NCI-H2029 (cell line): ENCODE measurements at regions not wholly inside any gene's neighbourhood (a gene's known extent, or its start where the extent isn't known, plus 50 kb on each side); places are given as distances from the start of the nearest gene placed in this dataset.

ENCODE experiments used
- DNase-seq: peaks from one replicate; lab custom pipeline; 2025; lab: John Stamatoyannopoulos, UW

DNA sequence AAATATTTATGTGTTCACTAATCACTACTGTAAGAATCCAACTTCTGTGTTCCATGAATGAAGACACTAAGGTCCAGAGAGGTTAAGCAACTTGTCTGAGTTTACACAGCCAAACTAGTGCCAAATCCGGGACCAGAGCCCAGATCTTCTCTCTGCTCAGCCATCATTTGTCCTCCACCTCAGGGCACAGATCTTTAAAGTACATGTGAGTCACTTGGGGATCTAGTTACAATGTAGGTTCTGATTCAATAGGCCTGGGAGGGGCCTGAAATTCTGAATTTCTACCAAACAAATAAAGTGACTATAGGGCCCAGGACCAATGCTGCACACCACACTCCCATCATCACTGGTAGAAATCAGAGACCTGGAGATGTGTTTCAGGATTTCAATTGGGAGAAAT, 162.9 kb downstream of the GXYLT1 start:
- DNase-seq = no peak

GRCh38 chr12:41981013-41981412, 163.7 kb downstream of the GXYLT1 start:
- DNase-seq = no peak

DNA sequence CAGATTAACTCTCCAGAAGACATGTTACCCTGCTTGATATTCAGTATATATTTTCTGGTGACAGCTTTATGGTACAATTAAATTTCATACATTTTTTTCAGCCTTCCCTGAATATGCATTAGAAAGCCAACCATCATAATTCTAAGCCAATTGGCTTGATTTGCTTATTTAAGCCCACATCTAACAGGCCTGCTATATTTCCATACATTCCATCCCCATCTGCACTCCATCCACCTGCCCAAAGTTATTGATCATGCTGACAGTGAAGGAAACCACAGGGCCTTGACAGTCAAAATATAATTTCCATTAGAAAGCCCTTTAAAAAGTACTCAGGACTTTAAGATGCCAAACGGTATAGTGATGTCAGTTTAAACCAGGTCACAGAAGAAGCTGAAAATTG, 164.3 kb downstream of the GXYLT1 start:
- no peak for DNase-seq

DNA sequence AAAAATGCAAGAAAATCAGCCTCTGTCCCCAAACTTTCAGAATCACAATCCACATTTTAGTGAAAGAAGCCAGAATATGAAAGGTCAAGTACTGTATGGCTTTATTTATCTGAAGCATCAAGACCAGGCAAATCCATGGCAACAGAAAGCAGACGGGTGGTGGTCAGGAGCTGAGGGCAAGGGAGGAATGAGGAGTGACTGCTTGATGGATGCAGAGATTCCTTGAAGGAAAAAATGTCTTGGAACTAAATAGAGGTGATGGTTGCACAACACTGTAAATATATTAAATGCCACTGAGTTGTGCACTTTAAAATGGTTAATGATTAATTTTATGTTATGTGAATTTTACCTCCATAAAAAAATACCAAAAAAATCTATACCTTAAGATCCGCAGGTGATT, 165.1 kb downstream of the GXYLT1 start:
- no peak for DNase-seq

DNA sequence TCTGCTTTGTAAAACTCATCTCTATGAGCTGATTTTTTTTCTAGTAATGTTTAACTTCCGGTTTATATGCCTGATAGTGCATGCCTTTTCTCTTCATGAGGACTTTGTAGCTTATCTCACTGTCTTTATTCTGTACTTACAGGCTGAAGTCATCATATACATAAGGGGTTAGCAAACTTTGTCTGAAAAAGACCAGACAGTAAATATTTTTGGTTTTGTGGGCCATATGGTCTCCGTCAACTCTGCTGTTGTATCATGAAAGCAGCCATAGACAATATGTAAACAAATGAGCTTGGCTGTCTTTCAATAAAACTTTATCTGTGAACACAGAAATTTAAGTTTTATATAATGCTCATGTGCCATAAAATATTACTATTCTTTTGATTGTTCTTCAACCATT, 172.1 kb downstream of the GXYLT1 start:
- no peak for DNase-seq

DNA sequence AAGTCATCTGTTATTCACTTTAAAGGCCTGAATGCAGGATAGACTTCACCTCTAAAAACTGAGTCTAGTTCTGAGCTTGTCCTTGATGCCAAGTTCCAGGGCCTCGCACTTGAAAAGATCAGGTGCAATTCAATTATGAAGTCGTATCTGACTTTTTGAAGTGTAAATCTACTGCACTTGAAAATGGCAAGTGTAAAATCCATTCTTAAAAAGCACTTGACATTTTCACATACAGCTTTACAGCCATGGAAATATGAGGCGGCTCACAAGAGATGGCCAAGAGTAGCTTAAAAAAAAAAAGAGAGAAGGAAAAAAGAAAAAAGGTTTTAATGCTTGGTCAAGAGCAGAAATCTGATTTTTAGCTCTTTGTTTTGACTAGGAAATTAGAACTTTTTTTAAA, 172.5 kb downstream of the GXYLT1 start:
- DNase-seq = no peak

DNA sequence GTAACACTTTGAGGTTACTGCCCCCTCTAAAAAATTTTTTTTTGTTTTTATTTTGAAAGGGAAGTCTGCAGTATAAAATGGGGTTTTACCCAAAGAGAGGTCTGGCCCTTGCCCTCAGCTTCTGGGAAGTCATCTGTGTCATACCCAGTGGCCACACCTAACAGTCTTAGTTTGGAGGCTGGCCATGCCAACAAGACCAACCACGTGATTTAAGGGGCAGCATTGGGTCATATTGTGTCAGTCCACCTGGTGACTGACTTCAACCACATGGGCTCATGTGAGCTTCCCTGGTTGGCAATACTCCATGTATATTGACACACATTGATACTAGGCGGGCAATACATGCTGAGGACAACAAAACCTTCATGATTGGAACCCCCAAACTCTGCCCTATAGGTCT, 173.9 kb downstream of the GXYLT1 start:
- no peak for DNase-seq

- DNase-seq = no peak
Measured at GRCh38 chr12:41968599-41968998, 176.1 kb downstream of the GXYLT1 start.

- no peak for DNase-seq
Measured at GRCh38 chr12:41967668-41968500, 176.8 kb downstream of the GXYLT1 start.

DNA sequence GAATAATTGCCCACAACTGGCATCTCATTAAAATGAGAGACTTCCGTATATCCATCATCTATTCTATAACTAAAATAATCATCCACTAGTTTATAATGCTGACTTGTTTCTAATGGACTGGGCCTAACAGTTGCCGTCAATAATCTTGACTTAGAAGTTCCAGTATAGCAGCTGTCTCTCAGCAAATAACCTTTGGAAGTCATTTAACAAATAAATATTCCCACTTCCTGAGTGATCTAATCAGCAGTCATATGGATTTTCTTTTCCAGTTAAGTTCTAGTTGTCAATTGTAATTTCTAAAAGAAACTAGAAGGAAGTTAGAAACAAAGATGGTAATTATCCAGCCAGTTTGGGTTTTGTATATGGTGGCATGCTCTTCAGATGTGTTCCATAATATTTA, 177.8 kb downstream of the GXYLT1 start:
- no peak for DNase-seq

- no peak for DNase-seq
Measured at GRCh38 chr12:41966001-41966400, 178.7 kb downstream of the GXYLT1 start.

DNA sequence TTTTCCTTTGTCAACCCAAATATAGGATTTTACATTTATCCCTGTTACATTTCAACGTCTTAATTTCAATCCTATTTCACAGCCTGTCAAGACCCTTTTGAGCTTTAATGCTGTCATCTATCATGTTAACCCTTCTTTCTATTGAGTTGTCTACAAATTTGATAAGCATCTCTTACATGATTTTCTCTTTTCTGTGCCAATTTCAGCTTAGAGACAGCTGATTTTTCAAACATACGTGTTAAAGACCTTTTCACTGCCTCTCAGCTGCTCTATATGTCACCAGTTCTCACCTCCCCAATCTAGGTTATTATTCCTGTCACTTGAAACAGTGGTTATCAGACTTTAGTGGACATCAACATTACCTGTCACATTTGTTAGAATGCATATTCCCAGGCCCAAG, 181.3 kb downstream of the GXYLT1 start:
- DNase-seq = no peak

DNA sequence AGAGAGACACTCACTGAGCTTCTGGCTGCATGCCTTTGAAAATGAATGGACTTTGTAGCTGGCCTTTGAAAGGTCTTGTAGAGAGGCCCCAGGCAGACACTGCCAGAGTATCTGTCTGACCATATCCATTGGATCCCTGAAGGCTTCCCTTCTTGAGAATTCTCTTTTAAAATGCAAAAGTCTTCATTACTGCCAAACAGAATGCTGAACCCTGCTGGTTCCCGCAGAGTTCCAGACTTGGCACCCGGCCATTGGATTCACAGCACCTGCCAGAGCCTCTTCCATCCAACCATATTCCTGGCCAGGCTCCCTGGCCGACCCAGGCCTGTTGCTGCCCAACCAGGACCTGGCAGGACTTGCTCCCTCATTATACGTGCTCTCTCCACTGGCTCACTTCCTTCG, 182.5 kb downstream of the GXYLT1 start:
- DNase-seq = peak; percentile 83

- DNase-seq = no peak
Measured at GRCh38 chr12:41959271-41959670, 185.4 kb downstream of the GXYLT1 start.

DNA sequence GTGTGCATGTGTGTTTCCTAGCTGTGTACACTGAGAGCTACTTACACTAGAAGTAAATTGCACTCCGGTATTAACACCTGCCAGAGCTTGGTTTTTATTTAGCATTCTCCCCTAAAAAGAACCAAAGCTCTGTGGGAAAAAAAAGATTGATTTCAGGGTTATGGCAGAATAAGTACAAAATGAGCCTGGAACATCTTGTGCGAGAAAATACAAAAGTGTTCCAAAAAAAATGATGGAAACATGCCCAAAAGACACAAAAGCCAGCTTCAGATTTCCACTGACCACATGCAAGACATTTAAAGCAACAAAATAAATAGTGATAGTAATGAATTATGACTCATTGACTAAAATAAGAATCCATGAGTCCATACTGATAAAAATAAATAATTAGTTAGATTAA, 188.3 kb downstream of the GXYLT1 start:
- no peak for DNase-seq

DNA sequence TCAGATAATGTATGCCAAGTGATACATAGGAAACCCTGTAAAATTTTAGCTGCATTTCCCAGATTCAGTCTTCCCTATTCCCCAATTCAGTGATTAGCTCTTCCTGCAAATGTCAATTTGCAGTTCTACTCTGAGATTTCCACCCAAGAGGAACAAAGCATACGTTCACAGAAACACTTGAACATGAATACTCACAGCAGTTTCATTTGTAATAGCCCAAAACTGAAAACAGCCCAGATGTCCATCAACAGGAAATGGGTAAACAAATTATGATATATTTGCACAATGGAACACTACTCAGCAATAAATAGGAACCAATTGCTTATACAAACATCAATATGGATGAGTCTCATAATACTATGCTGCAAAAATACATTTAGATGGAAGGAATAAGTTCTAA, 194.2 kb downstream of the GXYLT1 start:
- DNase-seq = no peak

DNA sequence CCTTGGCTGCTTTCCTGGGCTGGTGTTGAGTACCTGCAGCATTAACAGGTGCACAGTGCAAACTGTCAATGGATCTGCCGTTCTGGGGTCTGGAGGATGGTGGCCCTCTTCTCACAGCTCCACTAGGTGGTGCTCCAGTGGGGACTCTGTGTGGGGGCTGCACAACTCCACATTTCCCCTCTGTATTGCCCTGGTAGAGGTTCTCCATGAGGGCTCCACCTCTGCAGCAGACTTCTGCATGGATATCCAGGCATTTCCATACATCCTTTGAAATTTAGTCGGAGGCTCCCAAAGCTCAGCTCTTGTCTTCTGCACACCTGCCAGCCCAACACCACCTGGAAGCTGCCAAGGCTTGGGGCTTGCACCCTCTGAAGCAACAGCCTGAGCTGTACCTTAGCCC, 198.6 kb downstream of the GXYLT1 start:
- no peak for DNase-seq

- no peak for DNase-seq
Measured at GRCh38 chr12:41944216-41944615, 200.5 kb downstream of the GXYLT1 start.

- DNase-seq = no peak
Measured at GRCh38 chr12:41943671-41944070, 201.0 kb downstream of the GXYLT1 start.

DNA sequence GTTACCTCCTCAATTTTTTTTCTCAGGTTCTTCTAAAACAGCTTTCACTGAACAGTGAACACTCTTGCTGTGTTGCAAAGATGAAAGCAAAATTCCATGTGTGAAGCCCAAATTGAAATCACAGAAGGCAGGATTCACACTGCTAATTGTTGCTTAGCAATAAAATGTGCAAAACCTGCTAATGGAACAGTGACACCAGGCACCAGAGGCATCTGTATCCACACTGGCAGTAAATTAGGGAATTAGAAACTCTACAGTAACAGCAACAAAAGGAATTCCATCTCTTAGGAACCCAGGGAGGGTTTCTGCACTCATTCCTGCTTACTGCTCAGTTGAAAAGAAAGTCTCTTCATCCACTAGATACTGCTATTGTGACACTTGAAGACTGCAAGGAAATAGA, 202.3 kb downstream of the GXYLT1 start:
- DNase-seq = no peak

DNA sequence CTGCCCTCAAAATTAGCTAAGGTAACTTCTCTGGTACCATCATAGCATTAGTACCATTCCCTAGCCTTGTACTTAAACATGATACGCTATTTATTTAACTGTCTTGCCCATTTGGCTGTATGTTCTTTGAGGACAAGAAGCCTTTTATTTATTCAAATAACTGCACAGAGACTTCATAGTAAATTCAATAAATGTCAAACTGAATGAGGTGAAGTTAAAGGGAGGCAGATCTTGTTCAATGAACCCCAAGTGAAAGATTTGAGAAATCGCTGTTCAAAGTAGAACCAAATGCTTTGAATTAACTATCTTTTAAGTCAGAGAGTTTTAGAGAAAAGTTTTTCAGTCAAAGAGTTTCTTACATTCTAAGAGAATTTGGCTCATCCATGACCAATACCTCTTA, 203.6 kb downstream of the GXYLT1 start:
- no peak for DNase-seq

GRCh38 chr12:41940571-41940970, 204.1 kb downstream of the GXYLT1 start:
- DNase-seq = no peak

GRCh38 chr12:41936333-41936732, 208.3 kb downstream of the GXYLT1 start:
- no peak for DNase-seq

- no peak for DNase-seq
Measured at GRCh38 chr12:41935911-41936310, 208.8 kb downstream of the GXYLT1 start.
